ENCODE measurements at regions not wholly inside any gene's neighbourhood (a gene's known extent, or its start where the extent isn't known, plus 50 kb on each side); places are given as distances from the start of the nearest gene placed in this dataset.
"Not testable (repeated sequence)": the region's sequence is repeated elsewhere in the genome, so short reads cannot be mapped to it uniquely, and the experiment has no call there.

DNA sequence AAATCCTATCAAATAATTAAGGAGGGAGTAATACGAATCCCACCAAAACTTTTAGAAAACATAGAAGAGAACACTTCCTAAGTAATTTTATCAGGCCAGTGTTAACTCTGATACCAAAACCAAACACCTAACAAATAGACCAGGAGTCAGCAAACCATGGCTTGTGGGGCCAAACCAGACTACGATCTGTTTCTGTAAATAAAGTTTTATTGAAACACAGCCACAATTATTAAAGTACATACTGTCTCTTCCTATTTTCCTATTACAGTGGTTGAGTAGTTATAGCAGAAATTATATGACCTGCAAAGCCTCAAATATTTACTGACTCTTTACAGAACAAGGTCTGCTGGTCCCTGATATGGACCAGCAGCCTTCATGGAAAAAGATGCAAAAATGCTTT lies 73.1 kb upstream of the ELN start:
- Histone ChIP-seq H2BK5ac (ENCODE audit: low read length) (no peak overlapping the region), H3K18ac (ENCODE audit: low read length) (no peak overlapping the region), H3K4me3 (ENCODE audit: low read length) (no peak overlapping the region), H3K27me3 (ENCODE audit: insufficient read depth, low read length, poor library complexity) (no peaks in the 10 kb centered on the region), H3K79me1 (ENCODE audit: low read length) (no peaks in the 10 kb centered on the region), H2AK5ac (ENCODE audit: low read length) (no peak overlapping the region), H3K4me1 (ENCODE audit: control insufficient read depth, low read depth, low read length) (no peaks in the 10 kb centered on the region), H3K4me2 (ENCODE audit: low read length) (no peak overlapping the region), H4K8ac (ENCODE audit: low read depth, low read length) (no peak overlapping the region), H2BK15ac (replicated peaks; ENCODE audit: low read depth) (no peak overlapping the region), H3K23ac (ENCODE audit: low read length) (no peak overlapping the region), H3K27ac (ENCODE audit: low read depth, low read length) (no peak overlapping the region), H3K9ac (ENCODE audit: low read length) (no peak overlapping the region), H3K4ac (ENCODE audit: low read depth, low read length) (no peak overlapping the region), H3K56ac (ENCODE audit: low read length) (no peak overlapping the region), H3K79me2 (ENCODE audit: control insufficient read depth, insufficient read depth, low read length) (no peaks in the 10 kb centered on the region), H4K5ac (ENCODE audit: low read length) (no peak overlapping the region), H3K36me3 (ENCODE audit: control insufficient read depth, insufficient read depth, low read length) (no peaks in the 10 kb centered on the region), H2BK120ac (ENCODE audit: low read depth, low read length) (no peak overlapping the region)
- WGBS (ENCODE audit: extremely low coverage, insufficient coverage, low lambda C conversion rate) = no CpG with 5 or more reads among the region's 2 CpGs
- no peak for DNase-seq

GRCh38 chr7:73960548-73960947 lies 67.4 kb upstream of the ELN start:
- Histone ChIP-seq H3K4me2 (ENCODE audit: low read length) (no peak overlapping the region), H4K5ac (ENCODE audit: low read length) (no peak overlapping the region), H4K8ac (ENCODE audit: low read depth, low read length) (no peak overlapping the region), H3K56ac (ENCODE audit: low read length) (no peak overlapping the region), H3K4ac (ENCODE audit: low read depth, low read length) (no peak overlapping the region), H2BK120ac (ENCODE audit: low read depth, low read length) (no peak overlapping the region), H2BK15ac (replicated peaks; ENCODE audit: low read depth) (no peak overlapping the region), H2AK5ac (ENCODE audit: low read length) (no peak overlapping the region), H2BK5ac (ENCODE audit: low read length) (no peak overlapping the region), H3K9ac (ENCODE audit: low read length) (no peak overlapping the region), H3K79me2 (ENCODE audit: control insufficient read depth, insufficient read depth, low read length) (no peaks in the 10 kb centered on the region), H3K27me3 (ENCODE audit: insufficient read depth, low read length, poor library complexity) (no peaks in the 10 kb centered on the region), H3K23ac (ENCODE audit: low read length) (no peak overlapping the region), H3K36me3 (ENCODE audit: control insufficient read depth, insufficient read depth, low read length) (no peaks in the 10 kb centered on the region), H3K79me1 (ENCODE audit: low read length) (no peaks in the 10 kb centered on the region), H3K27ac (ENCODE audit: low read depth, low read length) (no peak overlapping the region), H3K4me1 (ENCODE audit: control insufficient read depth, low read depth, low read length) (no peaks in the 10 kb centered on the region), H3K18ac (ENCODE audit: low read length) (no peak overlapping the region), H3K4me3 (ENCODE audit: low read length) (no peak overlapping the region)
- no peak for DNase-seq
- WGBS (ENCODE audit: extremely low coverage, insufficient coverage, low lambda C conversion rate) = no CpG with 5 or more reads among the region's 3 CpGs

- H3K56ac ChIP-seq (ENCODE audit: low read length); H3K4ac ChIP-seq (ENCODE audit: low read depth, low read length): not testable (repeated sequence)
These were observed 66.0 kb upstream of the ELN start for GRCh38 chr7:73961991-73962390.

DNA sequence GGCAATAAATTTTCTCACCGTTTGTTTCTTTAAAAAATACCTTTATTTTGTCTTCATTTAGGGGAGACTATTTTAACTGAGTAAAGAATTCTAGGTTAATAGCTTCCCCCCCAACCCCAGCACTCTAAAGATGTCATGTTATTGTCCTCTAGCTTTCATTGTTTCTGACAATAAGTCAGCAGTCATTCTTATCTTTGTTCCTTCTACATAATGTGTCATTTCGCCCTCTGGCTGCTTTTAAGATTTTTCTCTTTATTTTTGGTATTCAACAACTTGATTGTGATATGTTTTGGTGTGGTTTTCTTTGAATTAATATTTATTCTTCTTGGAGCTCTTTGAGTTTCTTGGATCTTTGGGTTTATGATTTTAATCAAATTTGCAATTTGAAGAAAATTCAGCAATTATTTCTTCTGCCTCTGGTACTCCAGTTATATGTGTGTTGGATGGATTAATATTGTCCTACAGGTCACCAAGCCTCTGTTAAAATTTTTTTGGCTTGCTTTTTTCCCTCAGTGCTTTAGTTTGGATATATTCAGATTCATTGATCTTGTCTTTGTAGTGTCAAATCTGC lies 64.6 kb upstream of the ELN start:
- DNase-seq = no peak
- H2BK5ac ChIP-seq (ENCODE audit: low read length) = no peak overlapping the region
- no peak overlapping the region for H3K23ac ChIP-seq (ENCODE audit: low read length)
- H4K8ac ChIP-seq (ENCODE audit: low read depth, low read length) = no peak overlapping the region
- H2BK15ac ChIP-seq (replicated peaks; ENCODE audit: low read depth) = no peak overlapping the region
- H3K27ac ChIP-seq (ENCODE audit: low read depth, low read length) = no peak overlapping the region
- H3K4ac ChIP-seq (ENCODE audit: low read depth, low read length) = no peak overlapping the region
- no peak overlapping the region for H2AK5ac ChIP-seq (ENCODE audit: low read length)
- no peak overlapping the region for H3K9ac ChIP-seq (ENCODE audit: low read length)
- H3K27me3 ChIP-seq (ENCODE audit: insufficient read depth, low read length, poor library complexity) = no peaks in the 10 kb centered on the region
- H3K36me3 ChIP-seq (ENCODE audit: control insufficient read depth, insufficient read depth, low read length) = no peaks in the 10 kb centered on the region
- H3K18ac ChIP-seq (ENCODE audit: low read length) = no peak overlapping the region
- H2BK120ac ChIP-seq (ENCODE audit: low read depth, low read length) = no peak overlapping the region
- no peak overlapping the region for H3K4me3 ChIP-seq (ENCODE audit: low read length)
- H3K4me1 ChIP-seq (ENCODE audit: control insufficient read depth, low read depth, low read length) = no peaks in the 10 kb centered on the region
- no peak overlapping the region for H4K5ac ChIP-seq (ENCODE audit: low read length)
- H3K79me2 ChIP-seq (ENCODE audit: control insufficient read depth, insufficient read depth, low read length) = no peaks in the 10 kb centered on the region
- H3K79me1 ChIP-seq (ENCODE audit: low read length) = no peaks in the 10 kb centered on the region
- no CpG with 5 or more reads among the region's 2 CpGs for WGBS (ENCODE audit: extremely low coverage, insufficient coverage, low lambda C conversion rate)
- H3K56ac ChIP-seq (ENCODE audit: low read length) = no peak overlapping the region
- H3K4me2 ChIP-seq (ENCODE audit: low read length) = no peak overlapping the region

More at GRCh38 chr7:73961991-73962390, 66.0 kb upstream of the ELN start:
- H3K18ac ChIP-seq (ENCODE audit: low read length); H3K9ac ChIP-seq (ENCODE audit: low read length); H3K27me3 ChIP-seq (ENCODE audit: insufficient read depth, low read length, poor library complexity); H4K5ac ChIP-seq (ENCODE audit: low read length); H3K4me2 ChIP-seq (ENCODE audit: low read length); H3K36me3 ChIP-seq (ENCODE audit: control insufficient read depth, insufficient read depth, low read length); H4K8ac ChIP-seq (ENCODE audit: low read depth, low read length); H3K23ac ChIP-seq (ENCODE audit: low read length); H2BK5ac ChIP-seq (ENCODE audit: low read length); H3K4me1 ChIP-seq (ENCODE audit: control insufficient read depth, low read depth, low read length); H3K27ac ChIP-seq (ENCODE audit: low read depth, low read length); H2AK5ac ChIP-seq (ENCODE audit: low read length); H3K79me2 ChIP-seq (ENCODE audit: control insufficient read depth, insufficient read depth, low read length); H3K4me3 ChIP-seq (ENCODE audit: low read length); H2BK15ac ChIP-seq (replicated peaks; ENCODE audit: low read depth); H3K79me1 ChIP-seq (ENCODE audit: low read length); H2BK120ac ChIP-seq (ENCODE audit: low read depth, low read length); DNase-seq: not testable (repeated sequence)
- no CpG with 5 or more reads among the region's 9 CpGs for WGBS (ENCODE audit: extremely low coverage, insufficient coverage, low lambda C conversion rate)

DNA sequence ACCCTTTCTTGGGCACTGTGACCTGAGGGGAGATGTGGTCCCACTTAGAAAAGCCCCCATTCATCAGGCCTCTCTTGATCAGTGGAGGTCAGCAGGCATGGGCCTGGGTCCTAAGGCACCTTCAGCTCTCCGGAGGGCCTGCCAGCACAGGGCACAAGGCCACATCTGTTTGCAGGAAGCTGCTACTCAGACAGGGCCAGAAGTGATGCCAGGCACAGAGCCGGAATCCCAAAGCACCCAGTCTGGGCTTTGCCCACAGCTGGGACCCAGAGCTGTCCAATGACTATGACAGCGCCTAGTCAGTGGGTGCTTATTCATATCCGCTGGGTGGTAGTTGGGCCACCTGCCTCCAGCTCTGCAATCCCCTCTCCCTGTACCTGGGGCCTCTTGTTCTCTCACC lies 63.2 kb upstream of the ELN start:
- no peaks in the 10 kb centered on the region for H3K79me2 ChIP-seq (ENCODE audit: control insufficient read depth, insufficient read depth, low read length)
- H3K4ac ChIP-seq (ENCODE audit: low read depth, low read length) = no peak overlapping the region
- WGBS (ENCODE audit: extremely low coverage, insufficient coverage, low lambda C conversion rate) = no CpG with 5 or more reads among the region's 4 CpGs
- H4K5ac ChIP-seq (ENCODE audit: low read length) = no peak overlapping the region
- no peaks in the 10 kb centered on the region for H3K27me3 ChIP-seq (ENCODE audit: insufficient read depth, low read length, poor library complexity)
- no peak overlapping the region for H2AK5ac ChIP-seq (ENCODE audit: low read length)
- H3K23ac ChIP-seq (ENCODE audit: low read length) = no peak overlapping the region
- no peak overlapping the region for H4K8ac ChIP-seq (ENCODE audit: low read depth, low read length)
- DNase-seq = no peak
- H2BK5ac ChIP-seq (ENCODE audit: low read length) = no peak overlapping the region
- no peaks in the 10 kb centered on the region for H3K36me3 ChIP-seq (ENCODE audit: control insufficient read depth, insufficient read depth, low read length)
- no peak overlapping the region for H3K4me3 ChIP-seq (ENCODE audit: low read length)
- H3K4me2 ChIP-seq (ENCODE audit: low read length) = no peak overlapping the region
- H3K56ac ChIP-seq (ENCODE audit: low read length) = no peak overlapping the region
- no peak overlapping the region for H3K27ac ChIP-seq (ENCODE audit: low read depth, low read length)
- H3K9ac ChIP-seq (ENCODE audit: low read length) = no peak overlapping the region
- no peak overlapping the region for H2BK15ac ChIP-seq (replicated peaks; ENCODE audit: low read depth)
- no peaks in the 10 kb centered on the region for H3K79me1 ChIP-seq (ENCODE audit: low read length)
- no peak overlapping the region for H2BK120ac ChIP-seq (ENCODE audit: low read depth, low read length)
- H3K4me1 ChIP-seq (ENCODE audit: control insufficient read depth, low read depth, low read length) = no peaks in the 10 kb centered on the region
- H3K18ac ChIP-seq (ENCODE audit: low read length) = no peak overlapping the region
